HepG2 (cell line): ENCODE measurements at regions not wholly inside any gene's neighbourhood (a gene's known extent, or its start where the extent isn't known, plus 50 kb on each side); places are given as distances from the start of the nearest gene placed in this dataset.

ENCODE experiments used
- ATAC-seq: fragments of 200-7000 bp; cut with Tn5 transposase; 3 replicates; pipeline ENCODE4 v1.9.1; 2020; ENCODE audit warnings: mild to moderate bottlenecking, moderate library complexity
- BruUV-seq: library from RNA; stranded (reverse); fragments of 400-500 nt; replicated peaks from 2 replicates; lab custom pipeline; 2021; lab: Mats Ljungman, UMichigan
- CTCF ChIA-PET: fragments of 300-600 bp; formaldehyde crosslinking; extraction: SDS; loops from one replicate; lab custom pipeline; 2021; ENCODE audit warnings: low total read pairs, inconsistent platforms, low intra/inter-chr PET ratio; lab: Yijun Ruan, JAX
- POLR2A ChIA-PET: fragments of 350-600 bp; sonication (Branson Sonifier 250); formaldehyde crosslinking; loops from one replicate; lab custom pipeline; 2020; ENCODE audit warnings: antibody characterized with exemption, inconsistent platforms; lab: Yijun Ruan, JAX
- DNase-seq: peaks from one replicate; pipeline ENCODE4 v3.0.0-alpha.2; 2015; ENCODE audit warnings: low spot score
- FAIRE-seq: peaks from 3 replicates; lab custom pipeline; 2011; peaks lifted over from hg19 to GRCh38; lab: Jason Lieb, UNC
- H2AFZ ChIP-seq: one replicate; pipeline ENCODE4 v1.6.1; 2011; ENCODE audit warnings: low read length, inconsistent platforms
- H3K27ac ChIP-seq: fragments of 300-600 bp; 3 replicates; pipeline ENCODE4 v1.8.0; 2011; ENCODE audit warnings: mixed run types, mild to moderate bottlenecking, mixed read lengths, low read length, inconsistent platforms; ENCODE audit not compliant: insufficient read depth; ENCODE audit errors: extremely low read length
- H3K27me3 ChIP-seq, 2 experiments: fragments of 200-600 bp in 1 of 2; 2 replicates in 1 of 2; 3 replicates in 1 of 2; pipeline versions ENCODE4 v1.6.0 to v1.8.0; 2011; ENCODE audit warnings: low read length in 2 of 2, mild to moderate bottlenecking in 2 of 2, moderate library complexity in 2 of 2, inconsistent platforms in 1 of 2; ENCODE audit not compliant: insufficient read depth in 2 of 2, control insufficient read depth in 1 of 2
- H3K36me3 ChIP-seq, 2 experiments: fragments of 200-600 bp in 1 of 2; replicated peaks in 1 of 2; 2 replicates in 1 of 2; 3 replicates in 1 of 2; pipeline versions ENCODE4 v1.5.1 to v1.8.0; 2011; ENCODE audit warnings: low read length in 2 of 2, inconsistent platforms in 1 of 2; ENCODE audit not compliant: insufficient read depth in 2 of 2, control insufficient read depth in 1 of 2
- H3K4me1 ChIP-seq: 2 replicates; pipeline ENCODE4 v1.5.1; 2012; ENCODE audit warnings: low read length, inconsistent platforms; ENCODE audit not compliant: insufficient read depth
- H3K4me2 ChIP-seq: 2 replicates; pipeline ENCODE4 v1.6.0; 2011; ENCODE audit warnings: low read depth, low read length, inconsistent platforms
- H3K4me3 ChIP-seq, 3 experiments: fragments of 200-600 bp in 1 of 3; sonication (generic), shearing (Covaris generic) in 1 of 3; replicated peaks in 1 of 3; 2 replicates each; pipeline ENCODE4 v1.5.1; 2011 to 2016; ENCODE audit warnings: low read length in 3 of 3, inconsistent platforms in 2 of 3, low read depth in 2 of 3, mild to moderate bottlenecking in 2 of 3, control low read depth in 1 of 3, mixed read lengths in 1 of 3; ENCODE audit not compliant: insufficient read depth in 1 of 3
- H3K79me2 ChIP-seq: one replicate; pipeline ENCODE4 v1.6.1; 2011; ENCODE audit warnings: low read length, inconsistent platforms; ENCODE audit not compliant: insufficient read depth
- H3K9ac ChIP-seq: 2 replicates; pipeline ENCODE4 v1.6.0; 2011; ENCODE audit warnings: mild to moderate bottlenecking, low read depth, low read length, inconsistent platforms; ENCODE audit not compliant: insufficient read depth
- H3K9me3 ChIP-seq: 2 replicates; pipeline ENCODE4 v1.5.1; 2012; ENCODE audit warnings: mild to moderate bottlenecking, low read length
- H4K20me1 ChIP-seq: 2 replicates; pipeline ENCODE4 v1.6.0; 2011; ENCODE audit warnings: inconsistent platforms, mild to moderate bottlenecking, low read length, moderate library complexity; ENCODE audit not compliant: insufficient read depth
- CTCF ChIP-seq: sonication (generic); formaldehyde crosslinking; IDR thresholded peaks from 2 replicates; pipeline ENCODE4 v1.5.0; 2020; ENCODE audit warnings: mild to moderate bottlenecking, missing genetic modification reagents, moderate library complexity
- STAG1 ChIP-seq: sonication (generic); formaldehyde crosslinking; IDR thresholded peaks from 2 replicates; pipeline ENCODE4 v1.4.0; 2020; ENCODE audit warnings: missing genetic modification reagents
- ZXDC ChIP-seq: sonication (generic); formaldehyde crosslinking; IDR thresholded peaks from 2 replicates; pipeline ENCODE4 v1.5.0; 2020; ENCODE audit warnings: mild to moderate bottlenecking, missing genetic modification reagents
- WGBS: methylation state at CpG from one replicate; pipeline ENCODE4 v1.1.6; 2017; ENCODE audit warnings: low lambda C conversion rate; 5-methylcytosine and 5-hydroxymethylcytosine counted together
- in situ Hi-C: cut with HindIII; loops from 2 replicates; pipeline ENCODE4 v1.10.0; 2017; ENCODE audit warnings: low pct_unique_long_range_greater_than_20kb; ENCODE audit not compliant: extremely low pct_ligation_motif_present
- intact Hi-C: fragments of 100-400 bp; cut with micrococcal nuclease; formaldehyde crosslinking; loops from one replicate; pipeline ENCODE4 v1.10.0; 2022; ENCODE audit not compliant: unreplicated experiment

GRCh38 chr1:186244825-186245224 is 130.2 kb downstream of the TPR start:
- H3K9me3 ChIP-seq: no peaks in the 10 kb centered on the region
- H3K27me3 ChIP-seq: no peaks in the 10 kb centered on the region
- no peak overlapping the region for H3K4me2 ChIP-seq
- TF ChIP-seq CTCF (peak; percentile 66), ZXDC (CRISPR knock-in tag) (no peak), STAG1 (CRISPR knock-in tag) (peak; percentile 41)
- no peaks in the 10 kb centered on the region for H4K20me1 ChIP-seq
- H3K9ac ChIP-seq: no peak overlapping the region
- no peaks in the 10 kb centered on the region for H3K4me1 ChIP-seq
- in situ Hi-C loops (no loop called here), intact Hi-C loops (loop anchor here (1.0 kb wide), 1 partner anchor 90 kb away; no protein-coding TSS in a partner anchor)
- ATAC-seq: peak; percentile 97
- H3K36me3 ChIP-seq: no peaks in the 10 kb centered on the region
- H3K27ac ChIP-seq: no peak overlapping the region
- H2AFZ ChIP-seq: no peak overlapping the region
- 12% methylated on average over 3 of the region's 6 CpGs for WGBS
- CTCF ChIA-PET: no interaction called here
- no peak overlapping the region for H3K4me3 ChIP-seq
- POLR2A ChIA-PET: no interaction called here
- peak; percentile 5 for DNase-seq
- peak; percentile 32 for FAIRE-seq
- H3K79me2 ChIP-seq: no peaks in the 10 kb centered on the region
- BruUV-seq: no TSS peak
